Activated T-cell treated with anti-CD3 and anti-CD28 coated beads for 48 hours (primary cell): ENCODE measurements at regions not wholly inside any gene's neighbourhood (a gene's known extent, or its start where the extent isn't known, plus 50 kb on each side); places are given as distances from the start of the nearest gene placed in this dataset.

Experiments used
- DNase-seq: peaks from one replicate; pipeline ENCODE4 v3.0.0-alpha.2; 2020; ENCODE audit warnings: low read depth

DNA sequence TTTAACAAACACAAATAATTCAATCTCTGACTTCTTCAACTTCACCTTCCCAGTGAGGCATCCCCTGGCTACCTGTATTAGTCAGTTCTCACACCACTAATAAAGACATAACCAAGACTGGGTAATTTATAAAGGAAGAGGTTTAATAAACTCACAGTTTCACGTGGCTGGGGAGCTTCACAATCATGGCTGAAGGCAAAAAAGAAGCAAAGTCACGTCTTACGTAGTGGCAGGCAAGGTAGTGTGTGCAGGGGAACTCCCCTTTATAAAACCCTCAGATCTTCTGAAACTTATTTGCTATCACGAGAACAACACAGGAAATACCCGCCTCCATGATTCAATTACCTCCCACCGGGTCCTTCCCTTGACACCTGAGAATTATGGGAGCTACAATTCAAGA is 478.5 kb downstream of the ADGRL2 start:
- DNase-seq = no peak

DNA sequence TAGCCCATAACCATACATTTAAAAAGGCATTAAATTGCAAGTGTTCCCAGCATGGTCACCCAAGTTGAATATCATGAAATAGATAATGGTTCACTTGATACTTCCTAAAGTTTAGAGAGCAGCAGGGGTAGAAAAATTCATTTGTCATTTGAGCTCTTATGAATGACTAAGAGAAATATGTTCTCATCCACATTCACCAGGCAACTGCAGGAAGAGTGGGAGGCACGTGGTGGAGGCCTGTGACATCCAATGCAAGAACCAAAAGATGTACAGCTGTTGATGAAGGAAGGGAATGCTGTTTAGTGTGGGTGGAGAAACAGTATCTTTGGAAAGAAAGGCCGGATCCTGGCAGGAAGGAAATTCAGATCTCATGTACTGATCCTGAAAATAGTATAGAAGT is 473.1 kb downstream of the ADGRL2 start:
- no peak for DNase-seq

DNA sequence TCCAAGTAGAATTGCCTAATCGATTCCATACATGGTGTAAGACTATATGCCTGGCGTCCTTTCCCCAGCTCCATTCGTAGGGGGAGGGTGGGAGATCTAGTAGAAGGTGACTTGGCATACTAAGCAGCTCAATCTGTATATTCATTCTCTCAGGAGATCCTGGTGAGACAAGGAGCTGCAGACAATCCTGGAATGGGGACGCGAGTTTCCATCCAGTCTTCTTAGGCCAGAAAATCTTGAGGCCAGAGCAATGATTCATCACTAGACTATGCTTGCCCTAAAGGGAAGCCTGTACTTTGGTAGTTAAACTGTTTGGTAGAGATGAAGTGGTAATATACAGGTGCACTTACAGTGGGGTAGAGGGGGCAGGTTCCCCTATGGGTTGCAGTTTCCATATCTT is 468.7 kb downstream of the ADGRL2 start:
- no peak for DNase-seq

DNA sequence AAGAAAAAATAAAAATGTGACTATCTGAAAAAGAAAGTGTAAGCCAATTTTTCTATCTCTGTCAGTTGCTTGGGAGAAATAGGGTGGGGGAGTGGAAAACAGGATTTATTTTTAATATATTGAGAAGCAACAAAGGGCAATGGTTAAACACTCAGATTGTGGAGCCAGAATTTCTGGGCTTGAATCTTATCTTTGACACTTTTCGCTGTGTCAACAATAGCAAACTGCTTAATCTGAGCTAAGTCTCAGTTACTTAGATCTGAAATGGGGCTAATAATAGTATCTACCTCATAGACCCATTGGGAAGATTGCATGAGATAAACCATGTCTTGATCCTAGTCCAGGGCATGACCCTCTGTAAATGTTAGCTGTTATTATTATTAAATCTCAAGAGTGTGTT is 468.1 kb downstream of the ADGRL2 start:
- no peak for DNase-seq

DNA sequence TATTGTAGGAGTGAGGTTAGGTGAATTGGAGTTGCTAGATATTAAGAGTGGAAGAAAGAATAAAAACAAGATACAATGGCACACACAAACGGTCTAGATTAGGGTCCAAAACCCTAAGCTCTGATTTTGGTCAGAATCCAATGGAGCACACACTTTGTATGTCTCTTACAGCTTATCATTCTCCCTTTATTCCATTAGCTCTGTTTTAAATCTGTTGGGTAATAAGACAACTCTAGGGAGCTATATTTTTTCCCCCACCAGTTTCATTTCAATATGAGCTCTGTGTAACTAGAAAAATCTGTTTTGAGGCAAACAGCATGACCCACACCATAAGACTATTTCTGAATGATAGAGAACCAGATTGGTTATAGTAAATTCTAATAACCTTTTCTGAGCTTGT is 465.6 kb downstream of the ADGRL2 start:
- DNase-seq = no peak

DNA sequence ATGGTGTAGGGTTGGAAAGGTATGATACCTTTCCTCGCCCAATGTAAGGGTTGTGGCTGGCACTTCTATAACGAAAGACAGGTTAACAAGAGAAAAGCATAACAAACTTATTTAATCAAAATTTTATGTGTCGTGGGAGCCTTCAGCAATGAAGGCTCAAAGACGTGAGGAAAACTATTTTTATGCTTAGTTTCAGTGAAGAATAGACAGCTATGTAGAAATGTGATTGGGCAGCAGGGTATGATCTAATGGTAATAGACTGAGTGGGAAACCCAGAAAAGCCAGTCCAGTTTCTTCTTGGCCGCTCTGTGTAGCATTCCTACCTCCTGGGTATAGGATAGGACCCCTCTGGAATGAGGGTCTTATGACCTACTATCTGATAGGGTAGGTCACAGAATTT is 464.7 kb downstream of the ADGRL2 start:
- DNase-seq = no peak

DNA sequence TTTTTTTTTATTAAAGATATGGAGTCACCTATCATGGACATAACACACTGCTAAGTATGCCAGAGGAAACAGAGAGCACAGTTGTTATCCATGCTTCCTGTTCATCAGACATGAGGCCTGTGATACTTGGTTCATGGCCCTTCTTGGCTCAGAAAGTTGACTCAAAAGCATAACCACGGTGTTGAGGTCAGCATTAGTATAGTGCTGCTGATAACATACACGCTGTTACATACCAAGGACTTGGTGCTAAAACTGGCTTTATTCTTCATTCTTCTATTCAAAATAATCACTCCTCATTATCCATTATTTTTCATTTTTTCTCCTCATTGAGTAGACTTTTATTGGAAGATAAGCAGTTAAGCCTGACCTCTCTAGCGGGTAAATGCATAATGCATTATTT is 464.1 kb downstream of the ADGRL2 start:
- DNase-seq = no peak

DNA sequence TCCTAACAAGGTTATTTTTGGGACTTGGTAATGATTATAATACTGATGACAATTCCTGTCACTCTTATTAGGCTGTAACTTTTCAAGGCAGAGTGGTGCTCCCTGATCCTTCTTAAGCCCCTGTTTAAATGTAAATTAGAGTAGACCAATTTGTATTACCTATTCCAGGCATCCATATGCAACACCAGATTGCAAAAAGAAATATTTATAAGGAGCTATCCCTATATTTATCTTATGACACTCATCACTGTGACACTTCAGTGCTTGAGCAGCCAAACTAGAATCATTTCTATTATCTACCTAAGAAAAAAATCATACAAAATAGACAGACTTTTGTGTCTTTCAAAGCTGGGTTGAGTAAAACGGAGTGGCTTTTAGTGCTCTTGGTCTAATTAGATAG is 462.7 kb downstream of the ADGRL2 start:
- no peak for DNase-seq

DNA sequence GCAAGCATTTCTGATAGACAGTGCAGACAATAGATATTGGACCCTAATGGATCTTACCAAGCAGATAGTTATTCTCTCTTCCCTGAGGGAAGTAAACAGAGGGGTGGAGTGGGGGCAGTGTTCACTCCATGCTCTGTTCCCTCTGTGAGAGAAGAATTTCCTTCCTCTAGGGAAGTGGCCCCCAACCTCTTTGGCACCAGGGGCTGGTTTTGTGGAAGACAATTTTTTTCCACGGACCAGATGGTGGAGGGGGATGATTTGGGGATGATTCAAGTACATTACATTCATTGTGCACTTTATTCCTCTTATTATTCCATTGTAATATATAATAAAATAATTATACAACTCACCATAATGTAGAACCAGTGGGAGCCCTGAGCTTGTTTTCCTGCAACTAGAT is 459.9 kb downstream of the ADGRL2 start:
- no peak for DNase-seq

DNA sequence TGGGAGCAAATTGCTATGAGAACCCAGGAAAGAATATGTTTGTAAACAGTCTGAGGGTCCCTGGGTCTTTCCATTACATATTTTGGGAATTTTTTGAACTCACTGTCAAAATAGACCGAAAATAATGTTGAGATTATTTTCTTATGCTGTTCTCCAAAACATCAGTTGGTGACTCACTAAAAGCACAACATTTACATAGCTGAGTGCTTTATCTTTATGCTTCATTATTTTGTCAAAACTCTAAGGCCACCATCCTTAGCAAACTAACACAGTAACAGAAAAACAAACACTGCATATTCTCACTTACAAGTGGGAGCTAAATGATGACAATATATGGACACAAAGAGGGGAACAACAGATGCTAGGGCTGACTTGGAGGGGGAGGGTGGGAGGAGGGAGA is 459.3 kb downstream of the ADGRL2 start:
- no peak for DNase-seq

DNA sequence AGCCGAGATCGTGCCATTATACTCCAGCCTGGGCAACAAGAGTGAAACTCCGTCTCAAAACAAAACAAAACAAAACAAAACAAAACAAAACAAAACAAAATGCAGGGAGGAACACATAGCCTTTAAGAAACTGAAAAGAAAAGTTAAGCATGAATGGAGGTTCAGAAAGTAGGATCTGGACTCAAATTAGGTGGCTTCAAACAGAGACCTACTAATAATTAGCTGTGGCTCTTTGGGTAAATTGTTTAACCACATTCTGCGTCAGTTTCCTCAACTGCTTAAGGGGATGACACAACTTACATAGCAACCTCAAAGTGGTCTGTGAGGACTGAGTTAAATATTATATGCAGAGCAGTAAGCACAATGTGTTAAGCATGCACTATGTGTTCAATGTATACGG is 458.2 kb downstream of the ADGRL2 start:
- no peak for DNase-seq

DNA sequence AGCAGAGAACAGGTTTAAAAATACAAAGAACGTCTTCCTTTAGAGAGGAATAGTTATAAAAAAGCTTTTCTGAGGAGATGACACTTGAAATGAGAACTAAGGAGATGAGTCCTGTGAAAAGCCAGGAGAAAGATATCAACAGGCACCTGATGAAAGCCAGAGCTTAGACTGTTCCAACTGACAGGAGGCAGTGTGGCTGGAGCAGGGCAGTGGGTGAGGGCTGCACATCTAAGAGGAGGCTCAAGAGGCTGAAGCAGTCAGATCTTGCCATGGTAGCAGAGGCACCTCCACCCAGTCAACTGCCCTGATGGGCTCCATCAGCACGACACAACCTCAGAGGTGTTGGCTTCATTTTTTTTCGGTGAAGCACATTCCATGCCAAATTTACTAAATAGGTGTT is 445.3 kb downstream of the ADGRL2 start:
- DNase-seq = no peak

DNA sequence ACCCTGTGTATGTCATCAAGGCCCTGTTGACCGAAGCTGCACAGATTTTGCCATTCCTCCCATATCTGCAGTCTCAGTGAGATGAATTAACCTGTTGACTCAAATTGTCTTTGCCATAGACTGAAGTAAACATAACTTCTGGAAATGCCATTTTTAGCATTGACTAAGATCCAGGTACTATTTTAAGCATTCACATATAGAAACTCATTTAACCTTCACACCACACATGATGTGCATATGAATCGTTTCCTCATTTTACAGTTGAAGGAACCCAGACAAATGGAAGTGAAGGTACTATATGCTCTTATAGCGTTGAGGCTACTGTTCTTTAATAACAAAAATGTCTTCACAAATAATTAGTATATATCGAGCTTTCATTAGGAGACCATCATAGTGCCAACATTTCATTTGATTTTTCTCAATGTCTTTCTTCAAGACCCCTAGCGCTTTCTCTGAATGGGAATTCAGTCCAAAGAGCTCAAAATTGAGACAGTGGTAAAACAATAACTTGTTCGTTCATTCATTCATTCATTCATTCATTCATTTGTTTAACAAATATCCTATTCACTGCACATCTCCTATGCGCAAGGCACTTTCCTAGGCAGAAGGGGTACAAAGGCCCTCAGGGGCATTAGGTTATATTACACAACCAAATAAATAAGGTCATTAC is 444.7 kb downstream of the ADGRL2 start:
- DNase-seq = no peak

DNA sequence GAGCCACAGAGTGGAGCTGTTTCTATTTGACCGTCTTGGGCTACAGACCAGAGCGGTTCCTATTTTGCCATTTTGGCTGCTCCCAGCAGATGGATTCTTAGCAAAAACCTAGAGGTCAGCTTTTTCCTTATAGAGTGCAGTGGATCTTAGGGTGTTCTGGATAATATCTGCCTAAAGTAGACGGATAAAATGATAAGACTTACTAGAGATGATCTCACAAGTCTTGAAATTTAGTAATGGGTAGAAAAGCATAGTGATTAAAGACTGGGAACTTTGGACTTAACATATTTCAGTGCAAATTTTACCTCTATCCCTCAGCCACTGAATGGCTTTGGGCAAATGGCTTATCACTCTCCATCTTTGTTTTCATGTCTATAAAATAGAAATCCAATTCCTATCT is 439.8 kb downstream of the ADGRL2 start:
- no peak for DNase-seq

DNA sequence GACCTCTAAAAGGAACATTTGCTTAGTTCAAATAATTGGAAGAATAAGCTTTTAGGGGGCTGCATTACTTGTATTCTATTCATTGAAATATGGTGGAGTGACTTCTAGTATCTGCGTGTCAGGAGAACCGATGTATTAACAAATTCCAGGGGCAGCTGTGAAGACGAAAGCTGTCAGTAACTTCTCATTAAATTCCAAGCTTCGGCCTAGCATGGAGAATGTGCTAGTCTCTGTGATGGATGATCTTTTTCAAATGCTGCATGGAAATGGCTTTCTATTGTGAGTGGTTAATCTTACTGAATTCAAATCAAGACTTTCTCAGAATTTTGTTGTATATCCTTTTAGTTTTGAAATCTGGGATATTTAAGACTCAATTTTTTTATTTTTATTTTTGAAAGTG is 429.9 kb downstream of the ADGRL2 start:
- no peak for DNase-seq

DNA sequence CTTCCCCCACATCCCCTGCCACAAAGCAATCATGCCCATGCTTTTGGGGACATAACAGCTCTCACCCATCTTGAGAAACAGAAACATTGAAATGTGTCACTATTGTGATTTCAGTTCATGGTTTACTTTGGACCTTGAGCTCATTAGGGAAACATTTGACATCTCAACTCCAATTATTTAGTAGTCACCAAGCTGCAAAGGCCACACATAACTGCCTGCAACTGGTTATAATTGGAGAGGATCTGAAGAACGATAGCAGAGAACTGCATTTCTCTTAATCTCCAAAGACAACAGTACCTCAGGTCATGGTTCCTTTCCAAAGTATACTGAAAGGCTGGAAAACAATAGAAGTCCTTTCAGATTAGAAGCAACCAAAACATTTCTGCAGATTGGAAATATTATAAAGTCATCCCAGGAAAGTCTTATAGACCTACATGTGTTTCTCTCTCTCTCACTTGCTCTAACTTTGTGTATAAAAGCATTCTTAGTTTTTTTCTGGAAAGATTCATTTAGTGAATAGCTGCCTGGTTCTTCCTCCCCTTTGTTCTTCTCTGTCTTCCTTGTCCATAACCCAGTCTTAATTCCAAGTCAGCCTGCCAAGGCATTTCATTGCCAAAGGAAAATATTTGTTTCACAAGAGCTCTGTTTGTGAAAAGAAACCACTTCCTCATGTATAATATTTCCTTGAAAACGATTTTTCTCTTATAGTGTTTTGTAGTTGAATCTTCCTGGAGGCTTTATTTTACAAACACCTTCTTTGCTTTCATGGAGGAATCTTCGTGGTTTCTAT is 426.8 kb downstream of the ADGRL2 start:
- DNase-seq = no peak

DNA sequence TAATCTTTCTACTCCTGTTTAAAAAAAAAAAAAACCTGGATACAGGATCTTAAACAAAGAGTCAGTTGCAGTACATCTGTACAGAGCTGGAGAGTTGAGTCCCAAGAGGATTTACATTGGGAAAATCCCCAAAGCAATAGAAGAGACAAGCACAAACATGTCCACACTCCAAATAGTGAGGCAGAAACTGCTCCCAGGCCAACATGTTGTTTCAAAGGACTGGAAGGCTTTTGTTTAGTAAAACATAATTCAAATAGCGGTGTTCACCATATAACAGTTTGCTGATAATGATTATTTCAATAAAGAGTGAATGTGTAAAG is 425.4 kb downstream of the ADGRL2 start:
- DNase-seq = no peak

DNA sequence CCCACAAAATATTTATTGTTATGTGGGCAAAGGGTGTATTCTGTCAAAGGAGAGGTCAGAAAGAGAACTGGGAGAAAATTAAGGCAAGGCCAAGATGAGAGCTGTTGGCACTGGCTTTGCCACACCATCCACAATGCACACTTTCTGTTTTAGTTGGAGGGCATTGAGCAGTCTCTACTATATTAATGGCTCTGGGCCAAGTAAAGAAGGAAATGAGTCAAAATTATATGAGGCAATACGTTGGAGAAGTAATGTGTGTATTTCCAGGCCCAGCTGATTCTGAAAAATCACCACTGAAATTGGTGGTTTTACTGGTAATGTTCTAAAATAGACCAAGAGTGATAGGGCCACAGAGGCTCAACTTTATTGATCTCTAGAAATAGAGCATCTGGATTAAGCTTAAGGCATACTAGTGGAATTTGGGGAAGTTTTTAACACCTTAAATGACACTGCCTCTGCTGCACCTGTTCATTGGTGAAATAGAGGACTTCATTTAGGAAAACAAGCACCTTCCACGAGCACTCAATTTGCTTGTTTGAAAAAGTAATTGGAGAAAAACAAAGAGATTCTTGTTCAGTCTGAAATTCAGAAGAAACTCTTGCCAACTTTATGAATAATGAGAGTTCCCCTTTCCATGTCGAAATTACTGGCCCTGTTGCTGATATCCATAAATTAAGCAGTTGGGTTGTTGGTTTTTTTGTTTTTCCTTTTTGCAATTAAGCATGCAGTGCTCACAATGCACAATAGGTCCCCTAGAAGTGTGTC is 424.9 kb downstream of the ADGRL2 start:
- no peak for DNase-seq

DNA sequence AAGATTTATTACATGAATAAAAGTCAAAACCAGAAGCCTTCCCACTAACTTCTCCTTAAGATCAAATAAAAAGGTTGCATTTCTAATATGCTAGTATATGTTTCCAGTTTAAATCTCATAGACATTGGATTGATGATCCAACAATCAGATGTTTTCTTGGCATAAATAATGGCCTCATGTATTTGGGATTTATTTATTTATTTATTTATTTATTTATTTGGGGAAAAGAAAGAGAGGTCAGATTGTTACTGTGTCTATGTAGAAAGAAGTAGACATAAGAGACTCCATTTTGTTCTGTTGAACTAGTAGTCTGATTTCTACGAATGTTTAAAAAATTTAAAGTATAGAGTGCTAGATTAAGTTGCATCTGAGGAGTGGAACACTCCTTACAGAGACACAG is 422.4 kb downstream of the ADGRL2 start:
- DNase-seq = no peak

DNA sequence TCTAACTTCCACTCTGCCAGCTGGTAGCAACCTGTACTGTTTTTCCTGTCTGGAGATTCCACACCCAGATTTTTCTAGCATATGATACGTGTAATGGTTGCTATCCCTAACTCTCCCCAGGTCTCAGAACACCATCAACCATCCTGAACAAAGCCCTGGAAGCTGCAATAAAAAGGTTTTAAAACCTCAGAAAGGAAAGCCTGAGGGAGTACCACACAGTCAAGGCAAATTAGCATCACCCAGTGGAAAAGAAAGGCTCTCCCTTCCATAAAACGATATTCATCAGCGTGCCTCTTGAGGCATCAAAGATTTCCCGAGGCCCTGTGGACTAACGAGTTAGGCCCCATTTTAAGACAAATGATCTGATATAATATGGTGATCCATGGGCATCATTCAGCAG is 421.0 kb downstream of the ADGRL2 start:
- no peak for DNase-seq

DNA sequence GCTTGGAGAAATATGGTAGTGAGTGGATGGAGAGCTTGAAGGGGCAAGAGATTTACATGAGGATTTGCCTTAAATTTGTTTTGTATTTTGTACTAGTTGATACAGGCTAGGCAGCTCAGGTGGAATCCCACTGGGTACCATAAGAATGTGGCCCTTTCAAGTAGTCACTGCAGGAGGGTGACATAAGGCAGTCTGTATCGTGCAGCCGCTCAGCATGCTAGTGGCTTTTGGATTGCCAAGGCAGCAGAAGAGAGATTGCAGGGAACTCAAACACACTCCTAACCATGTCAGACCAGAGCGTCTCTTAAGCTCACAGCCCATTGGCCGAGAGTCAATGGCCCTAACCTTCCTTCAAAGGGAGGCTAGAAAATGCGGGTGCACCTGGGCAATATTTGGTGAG is 420.0 kb downstream of the ADGRL2 start:
- DNase-seq = no peak

DNA sequence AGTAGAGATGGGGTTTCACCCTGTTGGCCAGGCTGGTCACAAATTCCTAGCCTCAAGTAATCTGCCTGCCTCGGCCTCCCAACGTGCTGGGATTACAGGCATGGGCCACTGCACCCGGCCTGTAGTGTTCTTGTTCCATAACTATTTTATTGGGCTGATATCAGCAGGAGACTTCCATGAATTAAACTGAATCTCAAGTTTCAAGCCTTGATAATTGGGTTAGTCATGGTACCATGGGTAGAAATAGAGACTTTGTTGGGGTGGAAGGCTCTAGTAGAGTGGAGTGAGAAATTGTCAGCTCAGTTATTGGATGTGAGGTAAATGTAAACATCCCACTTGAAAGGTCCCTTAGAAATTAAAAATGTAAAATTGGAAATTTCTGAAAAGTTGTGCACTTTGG is 419.1 kb downstream of the ADGRL2 start:
- no peak for DNase-seq

DNA sequence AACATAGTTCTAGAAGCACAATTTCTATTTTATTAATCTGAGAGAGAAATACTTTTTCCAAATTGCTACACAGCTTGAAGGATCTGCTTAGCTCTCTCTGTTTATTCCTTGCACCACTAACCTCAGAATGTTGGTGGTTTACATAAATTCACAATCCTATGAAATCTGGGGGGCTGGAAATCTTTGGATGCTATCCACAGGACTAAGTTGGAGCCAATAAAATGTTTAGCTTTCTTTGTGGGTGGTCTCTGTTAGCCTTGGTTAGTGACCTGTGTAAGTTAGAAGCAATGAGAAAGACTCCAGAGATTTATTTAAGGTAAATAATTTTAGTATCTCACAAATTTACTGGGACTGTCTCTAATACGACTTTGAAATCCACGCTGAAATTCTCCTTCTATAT is 418.1 kb downstream of the ADGRL2 start:
- no peak for DNase-seq

DNA sequence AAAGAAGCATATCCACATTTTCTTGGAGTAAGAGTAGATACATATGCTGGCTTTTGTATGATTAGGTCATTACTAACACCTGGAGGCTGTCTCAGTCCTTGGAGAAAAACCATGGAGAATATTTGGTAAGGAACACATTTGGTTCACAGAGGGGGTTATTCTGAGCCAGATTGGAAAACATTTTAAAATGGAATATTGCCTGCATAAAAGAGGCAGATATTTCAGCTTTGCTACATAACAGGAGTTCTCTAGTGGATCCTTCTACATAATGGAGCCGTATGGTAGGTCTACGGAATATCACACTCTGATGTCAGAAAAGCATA is 415.1 kb downstream of the ADGRL2 start:
- no peak for DNase-seq
